Astrocyte (in vitro differentiated cells and primary cell): ENCODE measurements at regions not wholly inside any gene's neighbourhood (a gene's known extent, or its start where the extent isn't known, plus 50 kb on each side); places are given as distances from the start of the nearest gene placed in this dataset.
"Not testable (repeated sequence)": the region's sequence is repeated elsewhere in the genome, so short reads cannot be mapped to it uniquely, and the experiment has no call there.

Source experiments
- DNase-seq: peaks from one replicate; pipeline ENCODE4 v3.0.0-alpha.2; 2010; ENCODE audit warnings: low read depth
- FAIRE-seq: peaks from 2 replicates; lab custom pipeline; 2011; peaks lifted over from hg19 to GRCh38; lab: Jason Lieb, UNC
- H2AFZ ChIP-seq: 2 replicates; pipeline ENCODE4 v1.6.0; 2012; ENCODE audit warnings: low read depth, low read length, inconsistent platforms
- H3K27ac ChIP-seq: 2 replicates; pipeline ENCODE4 v1.5.1; 2011; ENCODE audit warnings: low read depth, low read length, inconsistent platforms
- H3K27me3 ChIP-seq: 2 replicates; pipeline ENCODE4 v1.6.0; 2011; ENCODE audit warnings: low read length, inconsistent platforms; ENCODE audit not compliant: insufficient read depth
- H3K36me3 ChIP-seq: 2 replicates; pipeline ENCODE4 v1.5.1; 2011; ENCODE audit warnings: low read length, inconsistent platforms; ENCODE audit not compliant: insufficient read depth
- H3K4me1 ChIP-seq: 2 replicates; pipeline ENCODE4 v1.5.1; 2011; ENCODE audit warnings: low read length, inconsistent platforms; ENCODE audit not compliant: insufficient read depth
- H3K4me2 ChIP-seq: 2 replicates; pipeline ENCODE4 v1.6.0; 2012; ENCODE audit warnings: low read length, inconsistent platforms
- H3K4me3 ChIP-seq: 2 replicates; pipeline ENCODE4 v1.5.1; 2011; ENCODE audit warnings: low read depth, mild to moderate bottlenecking, low read length, inconsistent platforms; ENCODE audit not compliant: insufficient read depth
- H3K79me2 ChIP-seq: 2 replicates; pipeline ENCODE4 v1.6.0; 2012; ENCODE audit warnings: mild to moderate bottlenecking, low read length, inconsistent platforms; ENCODE audit not compliant: insufficient read depth
- H3K9ac ChIP-seq: 2 replicates; pipeline ENCODE4 v1.6.0; 2012; ENCODE audit warnings: mild to moderate bottlenecking, low read length, inconsistent platforms
- H3K9me3 ChIP-seq: 2 replicates; pipeline ENCODE4 v1.5.1; 2012; ENCODE audit warnings: low read depth, mild to moderate bottlenecking, low read length, inconsistent platforms; ENCODE audit not compliant: insufficient read depth
- H4K20me1 ChIP-seq: 2 replicates; pipeline ENCODE4 v1.6.0; 2012; ENCODE audit warnings: low read length, inconsistent platforms; ENCODE audit not compliant: insufficient read depth
- H3K27ac Mint-ChIP-seq: one replicate; pipeline ENCODE4 v1.8.0; 2021; ENCODE audit warnings: mild to moderate bottlenecking, mixed read lengths; ENCODE audit not compliant: unreplicated experiment
- H3K27me3 Mint-ChIP-seq: one replicate; pipeline ENCODE4 v1.8.0; 2021; ENCODE audit warnings: low read depth, mixed read lengths; ENCODE audit not compliant: unreplicated experiment
- H3K36me3 Mint-ChIP-seq: one replicate; pipeline ENCODE4 v1.8.0; 2021; ENCODE audit warnings: low read depth, mixed read lengths; ENCODE audit not compliant: unreplicated experiment
- H3K4me1 Mint-ChIP-seq: one replicate; pipeline ENCODE4 v1.8.0; 2021; ENCODE audit warnings: low read depth, mixed read lengths; ENCODE audit not compliant: unreplicated experiment
- H3K4me3 Mint-ChIP-seq: one replicate; pipeline ENCODE4 v1.8.0; 2021; ENCODE audit warnings: mild to moderate bottlenecking, moderate library complexity, mixed read lengths; ENCODE audit not compliant: unreplicated experiment
- H3K9me3 Mint-ChIP-seq: one replicate; pipeline ENCODE4 v1.8.0; 2021; ENCODE audit warnings: mild to moderate bottlenecking, mixed read lengths; ENCODE audit not compliant: unreplicated experiment
- CTCF ChIP-seq: IDR thresholded peaks from 2 replicates; pipeline ENCODE4 v1.5.1; 2011; ENCODE audit warnings: low read depth, mild to moderate bottlenecking, inconsistent platforms, low read length, moderate library complexity; ENCODE audit not compliant: insufficient read depth
- EZH2 ChIP-seq: IDR thresholded peaks from 2 replicates; pipeline ENCODE4 v1.6.1; 2012; ENCODE audit warnings: mild to moderate bottlenecking, low read length, inconsistent platforms; ENCODE audit not compliant: insufficient read depth

GRCh38 chr2:187617905-187618304, 63.7 kb upstream of the TFPI start:
- H3K4me2 ChIP-seq: no peak overlapping the region
- no peaks in the 10 kb centered on the region for H3K9me3 ChIP-seq
- peaks cover 11% of the 10 kb centered on the region for H3K4me1 Mint-ChIP-seq
- no peak overlapping the region for H3K27ac ChIP-seq
- H2AFZ ChIP-seq: no peak overlapping the region
- no peaks in the 10 kb centered on the region for H3K27me3 Mint-ChIP-seq
- H3K4me3 ChIP-seq: no peak overlapping the region
- no peaks in the 10 kb centered on the region for H3K4me1 ChIP-seq
- no peak for TF ChIP-seq CTCF
- FAIRE-seq (no peak), DNase-seq (no peak)
- no peaks in the 10 kb centered on the region for H3K79me2 ChIP-seq
- peaks cover 3% of the 10 kb centered on the region for H3K9me3 Mint-ChIP-seq
- H4K20me1 ChIP-seq: no peaks in the 10 kb centered on the region
- no peak overlapping the region for H3K4me3 Mint-ChIP-seq
- H3K27ac Mint-ChIP-seq: no peak overlapping the region
- H3K27me3 ChIP-seq: no peaks in the 10 kb centered on the region
- no peaks in the 10 kb centered on the region for H3K36me3 Mint-ChIP-seq
- H3K36me3 ChIP-seq: no peaks in the 10 kb centered on the region
- H3K9ac ChIP-seq: no peak overlapping the region

GRCh38 chr2:187618813-187619212, 64.6 kb upstream of the TFPI start:
- Histone ChIP-seq H4K20me1 (no peaks in the 10 kb centered on the region), H3K4me3 (no peak overlapping the region), H3K27me3 (no peaks in the 10 kb centered on the region), H2AFZ (no peak overlapping the region), H3K4me1 (no peaks in the 10 kb centered on the region), H3K9me3 (no peaks in the 10 kb centered on the region), H3K36me3 (no peaks in the 10 kb centered on the region), H3K79me2 (no peaks in the 10 kb centered on the region), H3K4me2 (peak overlapping the region; percentile 31), H3K27ac (no peak overlapping the region), H3K9ac (no peak overlapping the region)
- no peak overlapping the region for H3K27ac Mint-ChIP-seq
- peaks cover 3% of the 10 kb centered on the region for H3K9me3 Mint-ChIP-seq
- peaks cover 11% of the 10 kb centered on the region for H3K4me1 Mint-ChIP-seq
- no peak overlapping the region for H3K4me3 Mint-ChIP-seq
- H3K27me3 Mint-ChIP-seq: no peaks in the 10 kb centered on the region
- H3K36me3 Mint-ChIP-seq: no peaks in the 10 kb centered on the region
- FAIRE-seq (no peak), DNase-seq (peak; percentile 55)
- no peak for TF ChIP-seq CTCF
- no peak for TF ChIP-seq EZH2

- no peak for TF ChIP-seq CTCF
- no peak for TF ChIP-seq EZH2
- H3K27ac Mint-ChIP-seq: no peak overlapping the region
- Histone ChIP-seq H3K4me3 (no peak overlapping the region), H3K36me3 (no peaks in the 10 kb centered on the region), H3K4me2 (no peak overlapping the region), H3K79me2 (no peaks in the 10 kb centered on the region), H3K27ac (no peak overlapping the region), H4K20me1 (no peaks in the 10 kb centered on the region), H2AFZ (no peak overlapping the region), H3K4me1 (no peaks in the 10 kb centered on the region), H3K9ac (no peak overlapping the region), H3K9me3 (no peaks in the 10 kb centered on the region), H3K27me3 (no peaks in the 10 kb centered on the region)
- FAIRE-seq (no peak), DNase-seq (no peak)
- no peaks in the 10 kb centered on the region for H3K27me3 Mint-ChIP-seq
- no peaks in the 10 kb centered on the region for H3K4me1 Mint-ChIP-seq
- no peaks in the 10 kb centered on the region for H3K36me3 Mint-ChIP-seq
- no peak overlapping the region for H3K4me3 Mint-ChIP-seq
- H3K9me3 Mint-ChIP-seq: no peaks in the 10 kb centered on the region
These were observed 72.9 kb upstream of the TFPI start for GRCh38 chr2:187627153-187627552.

- H3K9me3 ChIP-seq, H4K20me1 ChIP-seq, H3K27me3 Mint-ChIP-seq, H3K4me3 Mint-ChIP-seq, H3K36me3 Mint-ChIP-seq, H3K27me3 ChIP-seq, H3K27ac Mint-ChIP-seq, H3K9me3 Mint-ChIP-seq, H3K4me1 Mint-ChIP-seq, H3K4me1 ChIP-seq, H3K4me2 ChIP-seq, H3K4me3 ChIP-seq, H3K9ac ChIP-seq, H3K36me3 ChIP-seq, H3K27ac ChIP-seq, H2AFZ ChIP-seq, FAIRE-seq, DNase-seq, H3K79me2 ChIP-seq: not testable (repeated sequence)
These were observed 82.6 kb upstream of the TFPI start for GRCh38 chr2:187636731-187637391.
